HG02763 (cell line): ENCODE measurements at regions not wholly inside any gene's neighbourhood (a gene's known extent, or its start where the extent isn't known, plus 50 kb on each side); places are given as distances from the start of the nearest gene placed in this dataset.

ENCODE experiments used
- ATAC-seq: cut with Tn5 transposase; IDR thresholded peaks from one replicate; pipeline ENCODE4 v1.9.1; 2021; ENCODE audit warnings: mild to moderate bottlenecking, moderate library complexity; ENCODE audit not compliant: unreplicated experiment

DNA sequence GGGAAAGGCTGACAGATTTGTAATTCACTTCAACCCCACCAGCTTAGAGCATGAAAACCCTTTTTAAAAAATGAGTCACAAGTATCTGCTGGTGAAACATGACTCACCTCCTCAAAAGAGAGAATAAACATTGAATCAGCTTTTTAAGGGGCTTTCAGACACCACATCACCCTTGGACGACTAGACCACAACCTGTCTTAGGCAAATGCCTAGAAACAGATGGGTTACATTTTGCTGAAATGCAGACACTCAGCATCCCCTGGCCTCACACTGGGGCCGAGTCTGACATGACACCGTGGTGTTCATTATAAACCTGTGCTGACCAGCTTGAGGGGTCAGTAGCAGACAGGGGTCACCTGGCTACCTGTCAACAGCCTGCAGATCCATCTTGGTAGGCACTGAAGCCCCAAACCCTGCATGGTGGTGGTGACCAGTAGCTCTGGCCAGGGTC, 175.3 kb upstream of the CST7 start:
- ATAC-seq, result no peak

GRCh38 chr20:24775966-24776365, 173.1 kb upstream of the CST7 start:
- no peak for ATAC-seq

DNA sequence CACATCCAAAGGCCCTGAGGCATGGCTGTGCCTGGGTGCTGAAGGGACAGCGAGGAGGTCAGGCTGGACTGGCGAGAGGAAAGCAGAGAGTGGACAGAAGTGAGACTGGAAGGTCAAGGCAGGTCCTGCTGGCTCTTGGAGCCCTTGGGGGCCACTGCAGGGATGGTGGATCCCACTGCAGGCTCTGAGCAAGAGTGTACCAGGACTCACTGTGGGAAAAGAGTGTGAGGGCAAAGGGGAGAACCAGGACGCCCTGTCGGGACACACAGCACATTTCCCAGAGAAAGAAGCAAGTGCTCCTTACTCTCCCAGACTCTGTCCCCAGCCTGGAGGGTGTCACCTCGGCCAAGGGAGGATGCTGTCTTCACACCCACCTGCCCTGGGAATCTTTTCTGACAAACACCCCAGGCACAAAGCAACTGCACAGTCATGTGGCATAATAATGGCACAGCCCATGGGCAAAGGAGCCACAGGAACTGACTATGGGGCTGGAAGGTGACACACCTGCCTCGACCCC, 172.3 kb upstream of the CST7 start:
- ATAC-seq, result no peak

GRCh38 chr20:24777746-24778145, 171.3 kb upstream of the CST7 start:
- no peak for ATAC-seq

GRCh38 chr20:24778585-24779031, 170.5 kb upstream of the CST7 start:
- no peak for ATAC-seq

DNA sequence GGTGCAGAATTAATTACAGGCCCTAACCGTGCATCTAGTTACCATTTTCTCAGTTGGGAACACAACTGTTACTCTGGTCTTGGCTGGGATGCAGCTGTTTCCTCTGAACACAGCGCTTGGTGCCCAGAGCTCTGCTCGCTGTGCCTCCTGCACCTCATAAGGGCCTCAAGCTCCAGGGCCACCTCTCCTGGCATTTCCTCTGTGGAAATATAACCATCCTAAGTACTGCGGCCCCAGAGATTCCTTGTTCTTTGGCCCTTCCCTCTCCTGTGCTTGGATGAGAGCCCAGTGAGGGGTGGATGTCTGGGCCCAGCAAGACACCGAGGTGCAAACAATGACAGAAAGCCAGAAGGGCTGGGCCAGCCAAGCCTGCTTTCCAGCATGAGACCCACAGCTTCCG, 169.9 kb upstream of the CST7 start:
- no peak for ATAC-seq

- ATAC-seq, result no peak
These were observed 169.1 kb upstream of the CST7 start for GRCh38 chr20:24779946-24780345.

GRCh38 chr20:24780674-24781417, 168.2 kb upstream of the CST7 start:
- ATAC-seq, result no peak

- ATAC-seq, result no peak
These were observed 167.6 kb upstream of the CST7 start for GRCh38 chr20:24781418-24781980.

DNA sequence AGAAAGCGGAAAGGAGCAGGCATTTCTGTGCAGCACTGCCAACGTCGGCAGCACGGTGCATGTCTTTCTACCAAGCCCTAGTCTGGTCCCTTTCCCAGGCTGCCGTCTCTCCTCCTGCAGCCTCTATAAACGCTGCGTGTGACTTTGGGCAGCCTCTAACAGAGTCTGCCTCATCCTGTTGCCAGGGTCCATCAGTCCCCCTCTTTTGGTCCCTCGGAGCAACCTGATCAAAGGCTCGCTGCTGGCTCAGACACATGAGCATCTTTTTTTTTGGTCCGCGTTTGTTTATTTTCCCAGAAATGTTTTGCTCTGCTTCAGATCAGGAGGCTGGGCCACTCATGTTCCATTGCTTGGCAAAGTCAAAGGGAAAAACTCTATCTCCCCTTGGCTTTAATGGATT, 166.8 kb upstream of the CST7 start:
- ATAC-seq, result no peak

- ATAC-seq, result no peak
These were observed 166.1 kb upstream of the CST7 start for GRCh38 chr20:24782801-24783630.

- peak; percentile 61 for ATAC-seq
These were observed 165.2 kb upstream of the CST7 start for GRCh38 chr20:24783631-24784492.

GRCh38 chr20:24784607-24785006, 164.5 kb upstream of the CST7 start:
- no peak for ATAC-seq

DNA sequence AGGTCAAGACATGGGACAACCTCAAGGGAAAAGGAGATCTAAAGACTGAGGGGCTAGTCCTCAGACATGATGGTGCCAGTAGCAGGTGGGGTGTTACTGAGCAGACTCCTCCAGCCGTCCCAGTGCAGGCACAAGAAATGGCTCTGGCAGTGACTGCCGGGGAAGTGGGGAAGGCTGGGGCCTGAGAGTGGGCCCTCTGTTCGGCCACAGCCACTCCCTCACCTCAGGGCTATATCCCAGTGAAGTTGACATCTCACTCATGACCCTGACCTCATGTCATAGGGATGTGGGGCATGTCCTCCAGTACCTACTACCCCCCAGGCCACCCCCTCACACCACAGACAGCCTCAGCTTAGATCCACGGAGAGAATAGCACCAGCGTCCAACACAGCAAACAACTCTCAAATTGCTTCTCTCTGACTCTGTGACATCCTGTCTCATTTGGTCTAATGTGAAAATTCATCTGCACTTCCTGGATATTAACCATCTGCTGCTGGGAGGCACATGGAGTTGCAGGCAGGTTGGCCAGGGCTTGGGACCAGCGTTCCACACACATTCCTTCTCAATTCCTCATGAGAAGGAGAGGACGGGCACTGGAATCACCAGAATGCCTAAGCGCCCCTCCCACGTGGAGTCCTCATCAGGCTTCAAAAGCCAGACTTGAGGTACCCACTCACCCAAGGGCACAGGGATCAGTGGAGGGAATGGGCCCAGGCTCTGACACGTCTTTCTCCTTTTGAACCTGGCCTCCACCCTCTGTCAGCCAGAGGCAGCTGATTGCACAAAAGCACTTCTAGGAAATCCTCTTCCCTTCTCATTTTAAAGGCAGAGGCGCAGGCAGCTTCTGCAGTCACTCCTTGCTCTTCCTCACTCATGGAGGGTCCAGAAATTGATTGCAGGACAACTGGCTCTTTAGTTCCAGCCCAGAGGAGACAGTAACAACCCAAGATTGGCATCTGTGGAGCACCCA, 163.6 kb upstream of the CST7 start:
- ATAC-seq, result no peak

DNA sequence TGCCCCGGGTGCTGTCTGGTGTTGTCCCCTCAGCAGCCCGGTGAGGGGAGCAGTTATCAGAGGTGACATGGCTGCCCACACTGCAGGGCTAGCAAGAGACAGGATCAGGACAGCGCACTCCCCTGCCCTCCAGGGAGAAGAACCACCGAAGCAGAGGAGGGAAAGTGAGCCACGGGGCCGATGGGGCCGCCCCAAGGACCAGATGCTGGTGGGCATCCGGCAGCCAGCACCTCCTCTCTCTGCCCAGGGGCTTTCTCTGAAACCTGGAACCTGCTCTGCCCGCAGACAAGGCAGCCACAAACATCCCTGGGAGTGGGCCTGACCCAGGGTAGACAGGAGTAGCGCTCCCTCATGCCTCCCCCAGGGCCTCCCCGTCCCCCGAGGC, 163.0 kb upstream of the CST7 start:
- no peak for ATAC-seq

DNA sequence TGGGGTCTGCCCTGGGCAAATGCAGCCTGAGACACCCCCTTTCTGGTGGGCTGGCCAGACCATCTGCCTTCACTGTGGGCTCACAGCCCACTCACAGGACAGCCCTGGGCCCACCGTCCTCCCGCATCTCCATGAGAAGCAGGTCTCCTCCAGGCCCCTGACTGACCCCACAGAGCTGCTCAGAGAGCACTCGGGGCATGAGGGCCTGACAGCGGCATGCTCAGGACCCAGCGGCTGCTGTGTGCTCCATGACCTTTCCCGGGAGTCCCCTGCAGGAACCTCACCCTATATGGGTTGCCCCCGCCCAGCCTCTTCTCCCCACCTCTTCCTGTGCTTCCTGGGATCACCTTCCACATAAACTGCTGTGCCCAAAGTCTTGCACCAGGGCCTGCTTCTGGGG, 162.4 kb upstream of the CST7 start:
- no peak for ATAC-seq

DNA sequence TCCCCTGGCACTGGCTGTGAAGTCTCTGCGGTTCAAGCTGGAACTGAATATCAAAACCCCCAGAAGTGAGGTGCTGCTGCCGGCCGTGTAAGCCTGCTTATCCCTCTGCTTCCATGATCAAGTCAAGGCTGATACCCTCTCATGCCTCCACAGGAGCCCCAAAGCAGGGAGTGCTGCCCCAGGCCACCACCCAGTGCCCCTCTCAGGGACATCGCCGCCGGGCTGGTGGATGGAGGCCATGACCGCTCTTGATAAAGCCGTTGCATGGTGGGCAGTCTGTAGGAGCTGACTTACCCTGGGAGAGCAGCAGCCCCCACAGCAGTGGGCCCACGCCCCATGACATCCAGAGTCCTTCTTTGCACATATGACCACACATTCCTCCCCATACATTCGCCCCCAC, 162.0 kb upstream of the CST7 start:
- no peak for ATAC-seq

DNA sequence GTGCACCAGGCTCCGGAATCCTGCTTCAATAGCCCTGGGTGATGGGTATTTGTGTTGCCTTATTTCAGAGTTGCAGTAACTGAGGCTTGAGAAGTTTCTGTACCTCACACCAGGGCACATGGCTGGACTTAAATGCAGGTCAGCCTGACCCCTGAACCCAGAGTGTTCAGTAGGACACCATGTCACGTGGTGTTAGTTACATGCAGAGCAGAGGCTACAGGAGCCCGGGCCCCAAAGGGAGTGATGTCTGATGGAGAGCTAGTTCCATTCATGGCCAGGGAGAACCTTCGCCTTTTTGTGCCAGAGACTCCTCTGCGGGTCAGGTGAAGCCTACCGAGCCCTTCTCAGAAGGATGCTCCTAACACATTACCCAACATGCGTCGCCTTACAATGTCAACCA, 161.4 kb upstream of the CST7 start:
- ATAC-seq, result no peak

DNA sequence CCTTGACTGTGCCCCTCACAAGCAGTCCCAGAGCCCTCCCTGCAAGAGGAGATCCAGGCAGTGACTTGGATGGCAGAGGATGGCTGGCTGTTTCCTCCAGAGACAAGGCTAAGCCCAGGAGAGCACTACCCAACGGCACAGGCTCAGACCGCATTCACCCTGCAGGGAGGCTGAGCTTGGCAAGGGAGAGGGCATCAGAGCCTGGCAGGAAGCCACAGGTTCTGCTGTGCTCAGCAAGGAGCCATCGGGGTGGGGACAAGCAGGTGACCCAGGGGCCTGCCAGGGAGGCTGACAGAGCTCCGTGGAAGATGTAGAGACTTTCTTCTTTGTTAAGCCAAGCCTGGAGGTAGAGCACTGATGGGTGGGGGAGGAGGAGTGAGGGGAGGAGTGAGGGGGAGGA, 159.2 kb upstream of the CST7 start:
- ATAC-seq, result no peak
